CD4-positive, alpha-beta T cell (primary cell): ENCODE measurements at regions not wholly inside any gene's neighbourhood (a gene's known extent, or its start where the extent isn't known, plus 50 kb on each side); places are given as distances from the start of the nearest gene placed in this dataset.

Experiments
- ATAC-seq: fragments of 200-7000 bp; cut with Tn5 transposase; one replicate; pipeline ENCODE4 v1.10.0; 2022; ENCODE audit warnings: mild to moderate bottlenecking; ENCODE audit not compliant: poor library complexity
- CTCF ChIA-PET: fragments of 350-600 bp; sonication (Branson Sonifier 250); formaldehyde crosslinking; loops from one replicate; lab custom pipeline; 2021; ENCODE audit warnings: antibody characterized with exemption, inconsistent platforms; lab: Charles Lee
- POLR2A ChIA-PET: fragments of 350-600 bp; sonication (Branson Sonifier 250); formaldehyde crosslinking; loops from one replicate; lab custom pipeline; 2021; ENCODE audit warnings: antibody characterized with exemption, inconsistent platforms; lab: Charles Lee
- DNase-seq, 14 experiments: peaks; one replicate each; pipeline ENCODE4 v3.0.0-alpha.2; 2013 to 2020; ENCODE audit warnings: mixed read lengths in 2 of 14
- H3K27ac ChIP-seq, 2 donors: one replicate each; pipeline versions ENCODE4 v1.5.1 to v1.7.0; 2013; ENCODE audit warnings: low read length in 2 of 2, low read depth in 1 of 2, mild to moderate bottlenecking in 1 of 2
- H3K27me3 ChIP-seq, 2 experiments: 1 replicate in 1 of 2; 2 replicates in 1 of 2; pipeline versions ENCODE4 v1.6.1 to v1.7.0; 2013; ENCODE audit warnings: low read length in 2 of 2, control low read depth in 1 of 2, mild to moderate bottlenecking in 1 of 2, moderate library complexity in 1 of 2; ENCODE audit not compliant: insufficient read depth in 2 of 2, control insufficient read depth in 1 of 2
- H3K36me3 ChIP-seq: one replicate; pipeline ENCODE4 v1.6.1; 2013; ENCODE audit warnings: low read length, control low read depth; ENCODE audit not compliant: insufficient read depth
- H3K4me1 ChIP-seq: one replicate; pipeline ENCODE4 v1.6.1; 2013; ENCODE audit warnings: low read length, control low read depth; ENCODE audit not compliant: insufficient read depth
- H3K4me3 ChIP-seq: one replicate; pipeline ENCODE4 v1.5.1; 2013; ENCODE audit warnings: mild to moderate bottlenecking, low read length, moderate library complexity
- H3K9me3 ChIP-seq, 2 experiments: 1 replicate in 1 of 2; 2 replicates in 1 of 2; pipeline versions ENCODE4 v1.6.1 to v1.7.0; 2013; ENCODE audit warnings: low read length in 2 of 2, mild to moderate bottlenecking in 2 of 2, control low read depth in 1 of 2, moderate library complexity in 1 of 2; ENCODE audit not compliant: control insufficient read depth in 1 of 2, insufficient read depth in 1 of 2
- H3K27ac Mint-ChIP-seq: one replicate; pipeline ENCODE4 v1.8.0; 2020; ENCODE audit warnings: mixed read lengths
- H3K27me3 Mint-ChIP-seq: one replicate; pipeline ENCODE4 v1.8.0; 2021; ENCODE audit warnings: mixed read lengths
- H3K36me3 Mint-ChIP-seq: one replicate; pipeline ENCODE4 v1.8.0; 2021; ENCODE audit warnings: low read depth, mixed read lengths
- H3K4me1 Mint-ChIP-seq: one replicate; pipeline ENCODE4 v1.8.0; 2021; ENCODE audit warnings: low read depth, mixed read lengths
- H3K4me3 Mint-ChIP-seq: one replicate; pipeline ENCODE4 v1.8.0; 2020; ENCODE audit warnings: mild to moderate bottlenecking, mixed read lengths
- H3K9me3 Mint-ChIP-seq: one replicate; pipeline ENCODE4 v1.8.0; 2020; ENCODE audit warnings: mixed read lengths
- CTCF ChIP-seq: fragments of 200-600 bp; IDR thresholded peaks from one replicate; pipeline ENCODE4 v1.8.0; 2022; ENCODE audit warnings: antibody characterized with exemption, mild to moderate bottlenecking
- intact Hi-C, 2 experiments: fragments of 100-400 bp; cut with DNase I in 1 of 2; cut with micrococcal nuclease in 1 of 2; formaldehyde crosslinking; loops; one replicate each; pipeline versions ENCODE4 v1.15.1 to v1.9.0; 2023 to 2025; cut with DNase I, micrococcal nuclease

- ATAC-seq (no peak), DNase-seq (no peak)
- POLR2A ChIA-PET: no interaction called here
- Mint-ChIP-seq H3K36me3 (no peaks in the 10 kb centered on the region), H3K27me3 (no peaks in the 10 kb centered on the region), H3K27ac (no peak overlapping the region), H3K4me3 (no peak overlapping the region), H3K9me3 (peaks cover 15% of the 10 kb centered on the region), H3K4me1 (no peaks in the 10 kb centered on the region)
- no peak for TF ChIP-seq CTCF
- intact Hi-C loops: no loop called here
- CTCF ChIA-PET: no interaction called here
- no peaks in the 10 kb centered on the region for H3K36me3 ChIP-seq
- H3K27me3 ChIP-seq: no peaks in the 10 kb centered on the region
- H3K9me3 ChIP-seq: peaks cover 4 to 5% of the 10 kb centered on the region in 2 experiments
- H3K27ac ChIP-seq: no peak overlapping the region
- no peak overlapping the region for H3K4me3 ChIP-seq
- no peaks in the 10 kb centered on the region for H3K4me1 ChIP-seq
These were observed 973.6 kb upstream of the WWC1 start for GRCh38 chr5:167317884-167318283.

- Mint-ChIP-seq H3K9me3 (peaks cover 15% of the 10 kb centered on the region), H3K4me1 (no peaks in the 10 kb centered on the region), H3K27me3 (no peaks in the 10 kb centered on the region), H3K4me3 (no peak overlapping the region), H3K27ac (no peak overlapping the region), H3K36me3 (no peaks in the 10 kb centered on the region)
- Histone ChIP-seq H3K27me3 (no peaks in the 10 kb centered on the region), H3K36me3 (no peaks in the 10 kb centered on the region), H3K4me1 (no peaks in the 10 kb centered on the region), H3K9me3 (peaks cover 0 to 4% of the 10 kb centered on the region in 2 experiments), H3K27ac (no peak overlapping the region), H3K4me3 (no peak overlapping the region)
- ATAC-seq (no peak), DNase-seq (no peak)
- POLR2A ChIA-PET: no interaction called here
- no peak for TF ChIP-seq CTCF
- intact Hi-C loops: no loop called here
- CTCF ChIA-PET: no interaction called here
These were observed 972.2 kb upstream of the WWC1 start for GRCh38 chr5:167319243-167319642.

GRCh38 chr5:167320019-167320418, 971.4 kb upstream of the WWC1 start:
- no peak overlapping the region for H3K27ac Mint-ChIP-seq
- H3K36me3 Mint-ChIP-seq: no peaks in the 10 kb centered on the region
- DNase-seq (no peak), ATAC-seq (no peak)
- H3K27me3 Mint-ChIP-seq: no peaks in the 10 kb centered on the region
- H3K4me3 Mint-ChIP-seq: no peak overlapping the region
- no peaks in the 10 kb centered on the region for H3K4me1 Mint-ChIP-seq
- H3K9me3 ChIP-seq: peaks cover 0 to 4% of the 10 kb centered on the region in 2 experiments
- intact Hi-C loops: no loop called here
- no peak overlapping the region for H3K4me3 ChIP-seq
- CTCF ChIA-PET: no interaction called here
- POLR2A ChIA-PET: no interaction called here
- peaks cover 15% of the 10 kb centered on the region for H3K9me3 Mint-ChIP-seq
- no peaks in the 10 kb centered on the region for H3K27me3 ChIP-seq
- TF ChIP-seq CTCF: no peak
- no peaks in the 10 kb centered on the region for H3K36me3 ChIP-seq
- no peaks in the 10 kb centered on the region for H3K4me1 ChIP-seq
- no peak overlapping the region for H3K27ac ChIP-seq
